ENCODE measurements at regions not wholly inside any gene's neighbourhood (a gene's known extent, or its start where the extent isn't known, plus 50 kb on each side); places are given as distances from the start of the nearest gene placed in this dataset.

DNA sequence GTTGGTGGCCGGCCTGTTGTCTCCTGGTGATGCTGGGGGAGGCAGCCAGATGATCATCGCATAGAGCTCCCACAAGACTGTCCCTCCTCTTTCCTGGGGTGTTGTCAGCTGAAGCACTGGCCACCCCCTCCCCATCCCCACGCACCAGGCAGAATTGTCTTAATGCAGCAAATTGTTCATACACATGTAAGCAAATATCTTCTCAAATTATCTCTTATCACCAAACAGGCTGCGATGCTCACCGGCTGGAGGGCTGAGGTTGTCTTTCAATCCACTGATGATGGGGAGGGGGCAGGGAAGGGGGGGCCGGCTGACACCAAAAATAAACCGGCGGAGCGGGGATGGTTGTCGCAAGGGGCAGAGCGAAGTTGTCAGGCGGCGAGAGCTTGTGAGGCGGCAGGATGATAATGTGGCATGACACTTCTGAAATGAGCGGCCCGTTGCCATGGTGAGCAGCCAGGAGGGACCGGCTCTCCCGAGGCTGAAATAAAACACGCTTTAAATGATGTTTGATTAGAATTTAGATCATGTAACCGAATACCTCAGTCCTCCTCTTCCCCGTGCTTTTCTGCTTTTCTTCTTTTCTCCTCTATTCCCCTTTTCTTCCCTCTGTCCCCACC lies 59.8 kb downstream of the MRM1 start:
- DNase-seq (ENCODE audit: insufficient read length, low spot score) (no peak), FAIRE-seq (no peak)

DNA sequence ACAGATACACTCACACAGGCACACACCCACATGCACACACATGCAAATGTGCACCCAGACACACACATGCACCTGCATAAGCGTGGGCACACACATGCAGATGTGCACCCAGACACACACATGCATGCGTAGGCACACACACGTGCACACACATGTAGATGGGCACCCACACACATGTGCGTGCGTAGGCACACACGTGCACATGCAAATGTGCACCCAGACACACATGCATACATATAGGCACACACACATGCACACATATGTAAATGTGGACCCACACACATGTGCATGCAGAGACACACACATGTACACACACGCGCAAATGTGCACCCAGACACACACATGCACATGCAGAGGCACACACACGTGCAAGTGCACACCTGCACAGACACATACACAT lies 60.3 kb downstream of the MRM1 start:
- DNase-seq (ENCODE audit: insufficient read length, low spot score) (no peak), FAIRE-seq (no peak)
- TF ChIP-seq CTCF (IDR thresholded peaks at IDR 0.05; ENCODE audit: insufficient read depth, missing control alignments): no peak

More for the DNA sequence above, 59.8 kb downstream of the MRM1 start:
- TF ChIP-seq CTCF (IDR thresholded peaks at IDR 0.05; ENCODE audit: insufficient read depth, missing control alignments): no peak

GRCh38 chr17:36665417-36665816 lies 64.0 kb downstream of the MRM1 start:
- TF ChIP-seq CTCF (IDR thresholded peaks at IDR 0.05; ENCODE audit: insufficient read depth, missing control alignments): no peak
- FAIRE-seq: no peak
- no peak for DNase-seq (ENCODE audit: insufficient read length, low spot score)

DNA sequence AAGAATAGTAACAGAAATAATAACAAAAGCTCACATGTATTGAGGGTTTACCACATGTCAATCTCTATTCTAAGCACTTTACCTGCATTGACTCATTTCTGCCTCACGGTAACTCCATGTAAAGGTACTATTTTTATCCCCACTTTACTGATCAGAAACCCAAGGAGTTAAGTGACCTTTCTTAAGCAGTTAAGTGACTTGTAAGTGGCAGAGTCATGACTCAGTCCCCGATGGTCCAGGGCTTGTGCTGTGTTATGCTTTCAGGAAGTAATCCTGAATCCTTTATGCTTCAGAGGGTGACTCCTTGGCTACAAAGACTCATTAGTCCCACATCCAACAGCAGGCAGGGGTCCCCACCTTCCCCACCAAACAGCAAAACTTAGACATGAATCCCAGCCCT lies 66.5 kb downstream of the MRM1 start:
- no peak for DNase-seq (ENCODE audit: insufficient read length, low spot score)
- no peak for TF ChIP-seq CTCF (IDR thresholded peaks at IDR 0.05; ENCODE audit: insufficient read depth, missing control alignments)
- no peak for FAIRE-seq

GRCh38 chr17:36668824-36669223 lies 67.4 kb downstream of the MRM1 start:
- FAIRE-seq (no peak), DNase-seq (ENCODE audit: insufficient read length, low spot score) (no peak)
- TF ChIP-seq CTCF (IDR thresholded peaks at IDR 0.05; ENCODE audit: insufficient read depth, missing control alignments): no peak

GRCh38 chr17:36671144-36671543 lies 69.8 kb downstream of the MRM1 start:
- no peak for TF ChIP-seq CTCF (IDR thresholded peaks at IDR 0.05; ENCODE audit: insufficient read depth, missing control alignments)
- DNase-seq (ENCODE audit: insufficient read length, low spot score) (no peak), FAIRE-seq (no peak)

GRCh38 chr17:36672403-36672918 lies 71.1 kb downstream of the MRM1 start:
- DNase-seq (ENCODE audit: insufficient read length, low spot score) (no peak), FAIRE-seq (no peak)
- TF ChIP-seq CTCF (IDR thresholded peaks at IDR 0.05; ENCODE audit: insufficient read depth, missing control alignments): no peak
